ENCODE measurements at regions not wholly inside any gene's neighbourhood (a gene's known extent, or its start where the extent isn't known, plus 50 kb on each side); places are given as distances from the start of the nearest gene placed in this dataset.

- H3K27me3 Mint-ChIP-seq (ENCODE audit: unreplicated experiment), result no peaks in the 10 kb centered on the region
- no peak for TF ChIP-seq CTCF (IDR thresholded peaks at IDR 0.05; ENCODE audit: unreplicated experiment)
- no peaks in the 10 kb centered on the region for H3K36me3 Mint-ChIP-seq (ENCODE audit: low read depth, unreplicated experiment)
- H3K4me1 Mint-ChIP-seq (ENCODE audit: unreplicated experiment), result no peaks in the 10 kb centered on the region
- no peak overlapping the region for H3K27ac Mint-ChIP-seq (ENCODE audit: unreplicated experiment)
- H3K9me3 Mint-ChIP-seq (ENCODE audit: unreplicated experiment), result no peaks in the 10 kb centered on the region
- H3K4me3 Mint-ChIP-seq (ENCODE audit: unreplicated experiment), result no peak overlapping the region
- no peak for DNase-seq (ENCODE audit: low spot score)
Measured at GRCh38 chr12:45615268-45615667, 114.2 kb upstream of the ARID2 start.

DNA sequence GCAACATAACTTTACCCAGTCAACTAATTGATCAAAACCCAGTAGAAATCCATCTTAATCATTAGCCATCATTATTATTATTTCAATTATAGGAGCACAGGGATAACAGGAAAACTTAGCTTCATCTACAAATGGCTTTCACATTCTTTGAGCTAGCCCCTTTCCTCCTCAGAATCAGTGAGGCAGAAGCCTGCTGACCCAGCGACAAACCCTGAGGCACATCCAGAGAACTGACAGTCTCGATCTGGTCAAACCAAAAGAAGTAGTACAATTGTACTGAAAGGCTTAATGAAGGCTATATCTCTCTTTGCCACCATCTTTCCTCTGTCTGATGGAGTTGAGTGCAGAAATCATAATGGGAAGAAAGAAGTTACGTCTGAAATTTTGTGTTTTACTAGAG, 109.8 kb upstream of the ARID2 start:
- DNase-seq (ENCODE audit: low spot score), result no peak
- no peaks in the 10 kb centered on the region for H3K36me3 Mint-ChIP-seq (ENCODE audit: low read depth, unreplicated experiment)
- no peaks in the 10 kb centered on the region for H3K9me3 Mint-ChIP-seq (ENCODE audit: unreplicated experiment)
- TF ChIP-seq CTCF (IDR thresholded peaks at IDR 0.05; ENCODE audit: unreplicated experiment), result no peak
- H3K27ac Mint-ChIP-seq (ENCODE audit: unreplicated experiment), result no peak overlapping the region
- no peak overlapping the region for H3K4me3 Mint-ChIP-seq (ENCODE audit: unreplicated experiment)
- H3K4me1 Mint-ChIP-seq (ENCODE audit: unreplicated experiment), result no peaks in the 10 kb centered on the region
- H3K27me3 Mint-ChIP-seq (ENCODE audit: unreplicated experiment), result no peaks in the 10 kb centered on the region

DNA sequence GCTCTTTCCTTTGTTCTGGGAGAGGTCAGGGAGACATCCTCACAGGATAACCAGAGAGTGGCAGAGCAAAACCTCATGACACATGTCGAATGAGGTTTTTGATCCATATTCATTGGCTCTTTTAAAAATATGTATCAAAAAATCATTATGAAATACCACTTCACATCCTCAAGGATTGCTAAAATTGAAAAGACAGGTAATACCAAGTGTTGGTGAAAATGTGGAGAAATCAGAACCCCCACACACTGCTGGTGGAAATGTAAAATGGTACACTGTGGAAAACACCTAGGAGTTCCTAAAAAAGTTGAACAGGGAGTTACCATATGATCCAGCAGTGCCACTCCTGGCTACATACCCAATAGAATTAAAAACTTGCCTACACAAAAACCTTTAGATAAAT, 107.8 kb upstream of the ARID2 start:
- Mint-ChIP-seq H3K27me3 (ENCODE audit: unreplicated experiment) (no peaks in the 10 kb centered on the region), H3K4me3 (ENCODE audit: unreplicated experiment) (no peak overlapping the region), H3K36me3 (ENCODE audit: low read depth, unreplicated experiment) (no peaks in the 10 kb centered on the region), H3K27ac (ENCODE audit: unreplicated experiment) (no peak overlapping the region), H3K9me3 (ENCODE audit: unreplicated experiment) (no peaks in the 10 kb centered on the region), H3K4me1 (ENCODE audit: unreplicated experiment) (no peaks in the 10 kb centered on the region)
- no peak for TF ChIP-seq CTCF (IDR thresholded peaks at IDR 0.05; ENCODE audit: unreplicated experiment)
- no peak for DNase-seq (ENCODE audit: low spot score)

DNA sequence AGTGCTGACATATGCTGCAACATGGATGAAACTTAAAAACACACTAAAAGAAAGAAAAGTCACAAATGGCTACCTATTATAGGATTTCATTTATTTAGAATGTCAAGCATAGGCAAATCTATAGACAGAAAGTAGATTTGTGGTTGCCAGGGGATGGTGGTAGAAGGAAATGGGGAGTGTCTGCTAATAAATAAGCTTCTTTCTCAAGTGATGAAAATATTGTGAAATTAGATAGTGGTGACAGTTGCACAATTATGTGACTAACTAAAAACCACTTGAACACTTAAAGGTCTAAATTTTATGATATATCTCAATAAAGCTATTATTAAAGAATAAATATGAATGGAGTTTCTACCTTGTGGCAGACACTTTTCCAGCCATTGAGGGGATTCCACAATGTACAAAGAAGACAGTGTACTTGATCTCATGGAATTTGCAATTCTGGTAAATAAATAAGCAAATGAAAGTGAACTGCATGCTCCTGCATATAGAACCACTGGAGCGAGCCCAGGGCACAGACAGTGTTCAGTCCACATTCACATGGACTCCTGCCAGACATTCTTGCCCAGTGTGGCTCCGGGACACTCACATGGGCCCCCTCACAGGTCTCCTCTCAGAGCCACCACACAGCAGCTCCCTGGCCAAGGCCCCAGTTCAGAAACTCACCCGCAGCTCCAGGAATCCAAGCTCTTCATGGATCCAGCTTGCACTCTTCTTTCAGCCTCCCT, 107.1 kb upstream of the ARID2 start:
- Mint-ChIP-seq H3K27me3 (ENCODE audit: unreplicated experiment) (no peaks in the 10 kb centered on the region), H3K9me3 (ENCODE audit: unreplicated experiment) (no peaks in the 10 kb centered on the region), H3K4me3 (ENCODE audit: unreplicated experiment) (no peak overlapping the region), H3K36me3 (ENCODE audit: low read depth, unreplicated experiment) (no peaks in the 10 kb centered on the region), H3K27ac (ENCODE audit: unreplicated experiment) (no peak overlapping the region), H3K4me1 (ENCODE audit: unreplicated experiment) (peaks cover 6% of the 10 kb centered on the region)
- no peak for DNase-seq (ENCODE audit: low spot score)
- no peak for TF ChIP-seq CTCF (IDR thresholded peaks at IDR 0.05; ENCODE audit: unreplicated experiment)

- no peak overlapping the region for H3K4me3 Mint-ChIP-seq (ENCODE audit: unreplicated experiment)
- H3K27ac Mint-ChIP-seq (ENCODE audit: unreplicated experiment), result no peak overlapping the region
- no peaks in the 10 kb centered on the region for H3K27me3 Mint-ChIP-seq (ENCODE audit: unreplicated experiment)
- no peaks in the 10 kb centered on the region for H3K36me3 Mint-ChIP-seq (ENCODE audit: low read depth, unreplicated experiment)
- H3K9me3 Mint-ChIP-seq (ENCODE audit: unreplicated experiment), result no peaks in the 10 kb centered on the region
- H3K4me1 Mint-ChIP-seq (ENCODE audit: unreplicated experiment), result peaks cover 12% of the 10 kb centered on the region
- DNase-seq (ENCODE audit: low spot score), result no peak
- TF ChIP-seq CTCF (IDR thresholded peaks at IDR 0.05; ENCODE audit: unreplicated experiment), result no peak
Measured at GRCh38 chr12:45623221-45623620, 106.3 kb upstream of the ARID2 start.

Measured in endothelial cell (in vitro differentiated cells).